NCI-H1417 treated with DMSO at 0.1 percent for 48 hours (cell line): ENCODE measurements at regions not wholly inside any gene's neighbourhood (a gene's known extent, or its start where the extent isn't known, plus 50 kb on each side); places are given as distances from the start of the nearest gene placed in this dataset.
A peak's percentile ranks its signal among the peaks of the same experiment; 100 is the strongest.

ENCODE experiments used
- DNase-seq: peaks from one replicate; lab custom pipeline; 2025; lab: John Stamatoyannopoulos, UW

DNA sequence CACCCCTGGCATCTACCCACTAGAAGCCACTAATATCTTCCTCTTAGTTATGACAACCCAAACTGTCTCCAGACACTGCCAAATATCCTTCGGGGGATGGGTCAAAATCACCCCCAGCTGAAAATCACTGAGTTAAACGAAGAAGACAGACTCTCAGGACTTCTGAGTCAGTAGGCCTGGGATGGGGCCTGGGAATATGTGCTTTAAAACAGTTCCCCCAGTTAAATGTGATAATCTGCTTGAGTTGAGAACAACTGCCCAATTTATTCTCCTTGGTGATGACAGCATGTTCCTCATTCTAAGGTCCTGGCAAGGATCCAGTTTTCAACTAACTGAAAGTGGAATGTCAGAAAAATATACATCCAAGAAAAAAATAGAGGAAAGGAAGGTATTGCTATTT lies 52.4 kb downstream of the CBLL2 start:
- no peak for DNase-seq

DNA sequence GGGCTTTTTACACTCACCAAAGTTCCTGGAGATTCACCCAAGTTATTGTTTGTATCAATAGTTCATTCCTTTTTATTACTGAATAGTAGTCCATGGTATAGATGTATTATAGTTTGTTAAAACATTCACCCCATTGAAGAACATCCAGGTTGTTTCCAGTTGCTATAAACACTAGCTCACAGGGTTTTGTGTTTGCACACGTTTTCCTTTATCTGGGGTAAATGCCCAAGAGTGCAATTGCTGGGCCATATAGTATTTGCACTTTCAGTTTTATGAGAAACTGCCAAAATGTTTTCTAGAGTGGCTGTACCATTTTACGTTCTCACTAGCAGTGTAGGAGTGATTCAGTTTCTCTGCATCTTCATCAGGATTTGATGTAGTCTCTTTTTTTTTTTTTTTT lies 57.1 kb downstream of the CBLL2 start:
- DNase-seq, result no peak

DNA sequence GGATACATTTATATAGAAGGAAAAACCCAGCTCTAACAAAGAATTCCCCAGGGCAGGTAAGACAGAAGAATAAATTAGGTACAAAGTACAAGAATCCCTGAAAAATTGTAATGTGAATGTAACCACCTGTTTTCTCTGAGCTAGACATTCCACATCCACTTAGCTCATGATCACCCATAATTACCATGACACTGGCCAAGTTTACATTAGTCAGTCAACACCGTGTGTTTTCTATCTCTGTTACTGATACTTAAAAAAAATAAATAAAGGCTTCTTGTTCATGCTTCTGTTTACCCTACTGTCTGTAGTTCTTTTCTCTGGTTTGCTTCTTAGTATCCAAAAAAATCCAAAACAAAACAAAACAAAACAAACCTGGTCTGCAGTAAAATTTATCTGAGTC lies 66.0 kb downstream of the CBLL2 start:
- DNase-seq, result no peak

DNA sequence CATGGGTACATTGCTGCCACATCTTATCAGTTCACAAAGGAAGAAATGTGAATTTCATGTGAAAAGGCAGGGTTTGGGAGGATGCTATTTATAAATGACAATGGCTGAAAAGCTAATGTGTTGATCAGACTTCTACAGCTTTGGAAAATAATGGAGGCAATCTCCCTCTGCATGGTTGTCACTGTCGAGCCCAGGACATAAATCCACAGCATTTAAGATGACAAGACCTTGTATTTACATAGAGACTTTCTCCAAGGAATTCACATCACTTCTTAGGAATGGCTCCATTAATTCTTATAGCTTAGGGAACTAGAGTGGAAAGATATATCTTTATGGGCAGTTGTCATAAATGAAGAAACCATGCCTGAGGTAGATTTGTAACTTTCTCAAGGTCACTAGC lies 66.7 kb downstream of the CBLL2 start:
- DNase-seq, result no peak

DNA sequence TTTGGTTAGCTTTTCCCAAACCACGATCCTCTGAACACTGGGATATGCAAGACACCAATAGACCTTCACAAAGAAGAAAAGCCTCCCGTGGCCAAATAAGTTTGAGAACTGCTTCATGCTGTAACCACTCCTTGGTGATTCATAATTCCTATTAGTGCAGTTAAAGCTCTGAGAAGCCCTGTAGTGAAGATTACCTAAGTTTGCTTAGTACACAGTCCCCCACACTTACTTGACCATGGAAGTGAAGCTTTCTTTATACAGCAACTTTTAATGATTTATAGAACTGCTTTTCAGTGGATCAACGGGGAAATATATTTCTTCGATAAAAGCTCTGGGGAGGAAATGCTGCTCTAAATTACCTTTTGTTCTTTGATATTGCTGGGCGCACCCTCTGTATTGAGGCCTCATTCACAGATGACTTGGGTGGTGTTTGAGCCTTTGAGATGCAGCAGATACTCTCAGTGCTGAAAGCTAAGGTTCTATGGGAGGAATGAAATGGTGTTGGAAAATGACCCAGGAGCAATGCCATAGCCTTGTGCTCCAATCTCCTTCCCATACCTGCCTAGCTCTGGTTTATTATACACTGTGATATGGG lies 67.4 kb downstream of the CBLL2 start:
- no peak for DNase-seq

DNA sequence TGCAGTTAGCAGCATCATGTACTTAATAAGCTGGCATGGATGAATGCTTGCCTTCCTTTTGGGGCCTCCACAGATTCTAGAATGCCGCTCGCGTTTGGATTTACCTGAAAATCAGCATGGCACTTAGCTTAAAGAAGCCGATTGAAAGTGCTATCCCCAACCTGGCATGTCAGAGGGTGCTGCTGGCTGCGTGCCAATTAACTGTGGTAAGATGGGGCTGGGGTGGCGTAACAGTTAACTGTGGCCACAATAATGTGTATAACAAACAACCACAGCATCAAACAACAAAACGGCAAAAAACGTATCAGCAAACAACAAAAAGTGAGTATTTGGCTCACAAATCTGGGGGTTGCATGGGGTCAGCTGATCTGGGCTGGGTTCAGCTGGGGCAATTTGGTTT lies 70.5 kb downstream of the CBLL2 start:
- no peak for DNase-seq

DNA sequence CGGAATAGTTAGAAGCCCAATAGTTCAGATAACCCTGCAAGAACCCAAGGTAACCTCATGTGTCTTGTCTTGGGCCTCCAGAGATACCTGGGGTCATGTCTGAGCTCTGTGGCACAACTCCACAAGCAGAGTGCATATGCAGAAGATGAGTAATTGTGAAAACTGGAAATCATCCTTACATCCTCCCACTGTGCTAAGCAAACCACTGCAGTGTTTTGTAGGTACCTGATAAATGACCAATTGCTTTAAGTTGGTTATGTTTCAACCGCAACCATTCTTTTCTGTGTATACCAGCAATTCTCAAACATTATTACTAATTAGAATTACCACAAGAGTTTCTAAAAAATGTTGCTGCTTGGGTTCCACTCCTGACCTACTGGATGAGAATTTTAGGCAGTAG lies 73.2 kb downstream of the CBLL2 start:
- DNase-seq, result no peak

DNA sequence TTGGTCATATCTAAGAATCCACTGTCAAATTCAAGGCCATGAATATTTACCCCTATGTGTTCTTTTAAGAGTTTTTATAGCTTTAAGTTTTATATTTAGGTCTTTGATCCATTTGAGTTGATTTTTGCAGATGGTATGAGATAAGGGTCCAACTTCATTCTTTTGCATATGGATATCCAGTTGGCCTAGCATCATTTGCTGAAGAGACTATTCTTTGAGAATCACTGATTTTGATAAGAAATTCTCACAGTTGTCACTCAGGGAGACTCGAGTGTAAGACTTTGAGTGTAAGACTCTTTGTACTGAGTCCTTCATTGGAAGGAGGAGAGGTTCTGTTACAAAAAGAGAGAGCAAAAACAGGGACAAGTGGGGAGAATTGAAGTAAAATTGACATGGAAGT lies 74.8 kb downstream of the CBLL2 start:
- no peak for DNase-seq

DNA sequence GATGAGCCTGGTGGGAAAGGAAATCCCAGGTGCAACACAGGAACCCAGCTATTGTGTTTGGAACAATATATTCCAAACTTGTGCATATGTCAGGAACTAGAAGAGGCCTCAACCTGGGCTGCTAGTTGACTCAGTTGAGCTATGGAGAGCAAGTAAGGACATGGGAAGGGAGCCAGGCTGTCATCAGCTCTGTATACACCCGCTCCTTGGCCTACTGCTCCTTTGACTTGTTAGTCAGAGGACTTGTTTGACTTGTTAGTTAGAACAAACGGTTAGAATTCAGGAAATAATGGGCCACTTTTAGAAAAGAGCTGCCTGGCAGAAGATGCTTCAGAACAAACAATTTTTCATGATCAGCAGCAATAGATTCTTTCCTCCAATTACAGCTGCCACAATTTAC lies 76.4 kb downstream of the CBLL2 start:
- DNase-seq, result no peak

DNA sequence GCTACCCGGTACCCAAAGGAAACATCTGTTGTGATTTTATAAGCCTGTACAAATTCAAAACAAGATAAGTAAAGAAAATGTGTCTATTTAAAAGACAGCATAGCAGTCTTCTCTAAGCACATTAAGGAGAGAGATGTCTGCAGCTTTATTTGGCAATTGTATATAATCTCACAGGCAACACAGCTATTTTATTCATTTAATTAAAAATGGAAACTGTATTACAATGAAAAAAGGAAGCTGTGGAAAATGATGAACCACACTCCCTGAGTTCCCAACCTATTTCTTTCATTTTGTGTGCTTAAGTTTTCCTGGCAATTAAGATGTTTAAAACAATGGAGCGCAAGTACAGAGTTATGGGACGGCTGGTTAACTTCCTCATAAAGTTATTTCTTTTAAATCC lies 78.4 kb downstream of the CBLL2 start:
- no peak for DNase-seq

DNA sequence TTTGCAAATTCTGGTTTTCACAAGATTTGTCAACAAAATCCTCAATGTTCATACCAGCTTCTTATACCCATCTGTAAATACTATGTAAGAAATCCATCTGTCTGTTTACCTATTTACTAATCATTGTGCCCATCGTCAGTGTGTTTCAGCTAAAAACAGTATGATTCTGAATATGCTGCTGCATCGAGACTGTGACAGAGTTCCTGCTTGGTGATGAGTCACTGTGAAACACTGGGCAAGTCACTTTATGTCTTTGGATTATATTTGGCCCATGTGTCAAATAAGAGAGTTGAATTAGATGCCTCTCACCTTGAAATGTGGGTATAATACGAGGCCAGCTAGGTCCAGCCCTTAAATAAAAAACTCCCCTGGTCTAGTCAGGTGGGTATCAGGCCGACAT lies 79.3 kb downstream of the CBLL2 start:
- no peak for DNase-seq

DNA sequence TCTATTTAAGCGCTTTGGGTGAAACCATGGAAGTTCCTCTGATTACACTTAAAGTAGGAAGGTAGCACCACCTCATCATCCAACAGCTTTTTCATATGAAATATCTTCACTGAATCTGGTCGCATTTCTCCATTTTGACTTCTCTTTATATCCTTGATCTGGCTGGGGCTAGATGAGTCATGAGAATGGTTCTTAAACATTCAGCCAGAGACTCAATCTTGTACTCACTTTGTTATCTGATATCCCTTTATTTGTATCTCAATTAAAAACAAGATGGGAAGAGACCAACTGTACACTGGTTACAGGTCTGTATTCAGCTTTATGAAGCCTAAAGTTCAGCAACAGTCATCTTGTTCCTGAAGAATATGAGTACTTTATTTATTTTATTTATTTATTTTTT lies 84.9 kb downstream of the CBLL2 start:
- DNase-seq, result no peak

DNA sequence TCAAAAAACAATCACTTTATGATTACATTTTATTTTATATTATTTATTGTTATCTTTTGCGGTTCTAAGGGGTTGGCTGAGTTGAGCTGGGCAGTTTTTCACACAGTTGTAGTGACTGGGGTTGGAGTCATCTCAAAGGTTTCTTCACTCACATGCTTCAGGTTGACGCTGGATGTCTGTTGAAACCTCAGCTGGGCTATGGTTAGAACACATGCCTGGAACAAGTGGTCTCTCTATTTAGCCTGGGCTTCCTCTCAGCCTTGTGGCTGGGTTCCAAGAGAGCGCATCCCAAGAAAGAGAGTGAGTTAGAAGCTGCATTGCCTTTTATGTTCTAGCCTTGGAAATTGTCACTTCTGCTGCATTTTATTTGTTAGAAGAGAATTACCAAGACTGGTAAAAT lies 87.4 kb downstream of the CBLL2 start:
- DNase-seq, result no peak

DNA sequence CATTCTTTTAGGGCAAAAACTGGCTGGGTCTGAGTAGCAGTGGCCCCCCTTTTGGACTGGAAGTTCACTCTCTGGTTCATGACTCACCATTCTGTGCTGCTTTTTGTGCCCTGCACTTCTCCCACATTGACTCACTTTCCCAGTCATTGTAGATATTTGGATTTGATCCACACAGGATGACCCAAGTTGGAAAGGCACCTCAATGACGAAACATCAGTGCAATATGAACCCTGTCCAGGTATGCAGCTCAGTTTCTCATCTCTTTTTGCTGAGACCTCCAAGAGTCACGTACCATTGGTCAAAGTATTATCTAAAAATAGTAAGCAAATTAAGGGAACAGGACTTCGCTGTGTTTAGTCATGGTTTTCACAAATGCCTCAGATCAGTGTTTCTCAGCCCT lies 92.7 kb downstream of the CBLL2 start:
- no peak for DNase-seq

DNA sequence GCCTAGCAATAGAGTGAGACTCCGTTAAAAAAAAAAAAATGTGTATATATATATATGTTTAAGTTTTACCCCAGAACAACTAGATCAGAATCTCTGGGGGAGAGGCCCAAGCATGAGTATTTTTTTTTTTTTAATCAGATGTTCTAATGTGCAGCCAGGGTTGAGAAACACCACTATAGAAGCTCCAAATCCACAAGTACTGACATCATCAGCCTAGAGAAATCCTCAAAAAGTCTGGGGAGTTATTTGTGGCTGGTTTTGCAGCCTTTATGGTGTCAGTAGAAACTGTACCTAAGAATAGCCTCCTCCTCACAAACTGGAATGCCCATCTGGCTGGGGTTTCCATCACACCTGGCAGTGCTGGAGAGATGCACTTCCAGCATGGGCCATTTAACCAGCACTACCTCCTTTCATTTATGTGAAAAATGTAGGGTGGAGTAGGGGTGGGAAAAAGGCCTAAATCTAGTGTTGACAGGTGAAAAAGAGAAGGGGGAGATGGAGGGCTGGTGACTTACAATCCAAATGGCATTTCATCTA lies 93.5 kb downstream of the CBLL2 start:
- DNase-seq, result no peak

DNA sequence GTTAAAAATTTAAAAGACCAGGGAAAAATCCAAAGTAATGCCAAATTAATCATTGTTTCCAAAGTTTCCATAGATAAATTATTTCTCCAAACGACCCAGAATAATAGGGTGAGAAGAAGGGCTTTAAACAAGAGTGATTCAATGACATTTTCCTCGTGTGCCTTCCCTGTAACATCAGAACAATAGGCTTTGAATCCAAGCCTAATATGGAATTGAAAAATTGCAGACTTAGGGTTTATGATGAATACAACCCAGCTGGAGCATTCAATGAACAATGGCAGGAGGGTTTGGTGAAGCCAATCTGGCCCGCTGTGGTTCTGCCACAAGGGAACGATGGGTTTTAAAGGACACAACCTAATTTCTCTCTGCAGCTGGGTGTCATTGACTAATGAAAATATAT lies 94.2 kb downstream of the CBLL2 start:
- no peak for DNase-seq

DNA sequence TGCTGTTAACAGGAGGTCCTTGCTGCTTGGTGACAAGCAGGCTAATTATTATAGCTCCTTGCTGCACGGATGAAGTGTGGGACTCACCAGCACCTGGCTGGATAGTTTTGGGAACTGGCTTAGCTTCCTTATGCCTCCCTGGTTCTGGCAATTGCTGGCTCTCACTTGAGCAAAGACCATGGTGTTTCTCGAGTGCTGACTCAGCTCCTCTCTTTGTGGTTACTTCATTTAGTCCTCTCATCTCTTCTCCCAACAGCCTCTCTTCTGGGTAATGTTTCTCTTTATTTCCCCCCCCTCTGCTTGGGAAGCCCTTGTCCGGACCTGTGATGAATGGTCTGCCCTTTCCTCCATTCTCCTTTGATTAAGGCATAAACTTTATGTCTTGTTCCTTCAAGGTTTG lies 100.4 kb downstream of the CBLL2 start:
- no peak for DNase-seq

DNA sequence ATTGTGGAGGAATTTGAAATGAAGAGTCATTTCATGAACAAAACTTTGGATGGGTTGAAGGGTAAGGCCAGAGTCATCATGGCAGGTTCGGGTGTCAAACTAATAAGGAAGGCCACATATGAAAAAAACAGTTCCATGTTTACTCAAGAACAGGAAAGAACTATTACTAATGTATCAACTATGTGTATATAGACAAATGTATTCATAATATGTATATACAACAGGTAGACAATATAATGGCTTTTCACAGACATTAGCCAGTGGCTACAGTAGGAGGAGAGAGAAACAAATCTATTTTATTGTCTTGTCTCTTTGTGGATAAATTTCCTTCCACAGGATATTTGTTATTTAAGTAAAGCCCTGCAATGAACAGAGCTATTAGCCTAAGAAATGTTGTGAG lies 101.1 kb downstream of the CBLL2 start:
- DNase-seq, result no peak

DNA sequence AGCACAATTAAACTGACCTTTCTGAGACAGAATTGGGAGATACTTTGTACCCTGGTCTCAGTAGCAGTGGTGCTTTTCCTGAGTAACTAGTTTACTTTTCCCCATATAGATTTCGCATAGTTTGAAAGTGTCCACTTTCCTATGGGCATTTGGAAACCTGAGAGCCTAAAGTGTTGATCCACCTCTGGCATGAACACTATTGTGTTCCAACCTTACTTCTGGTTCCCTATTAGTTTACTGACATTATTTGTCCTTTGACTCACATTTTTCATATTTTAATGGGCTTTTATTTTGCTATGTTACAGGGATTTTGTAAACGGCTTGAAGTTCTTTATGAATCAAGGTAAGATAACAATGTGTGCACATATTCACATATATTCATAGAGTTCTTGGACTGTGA lies 103.7 kb downstream of the CBLL2 start:
- DNase-seq, result no peak

DNA sequence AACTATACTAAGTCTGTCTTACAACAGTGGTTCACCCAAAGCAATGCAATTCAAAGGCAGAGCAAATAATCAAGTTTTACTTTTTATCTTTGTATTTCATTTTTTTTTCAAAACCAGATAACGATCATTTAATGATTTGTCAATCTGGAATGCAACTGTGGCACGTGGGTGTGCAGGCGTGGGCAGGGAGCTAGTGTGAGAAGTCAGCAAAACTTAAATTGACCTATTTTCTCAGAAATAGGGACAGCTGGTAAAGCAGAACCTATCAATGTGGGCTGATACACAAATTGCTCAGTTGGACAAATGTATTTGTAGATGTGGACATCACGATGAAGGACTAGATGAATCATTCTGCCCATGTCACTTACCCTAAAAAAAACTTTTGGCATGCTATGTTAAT lies 105.6 kb downstream of the CBLL2 start:
- no peak for DNase-seq

DNA sequence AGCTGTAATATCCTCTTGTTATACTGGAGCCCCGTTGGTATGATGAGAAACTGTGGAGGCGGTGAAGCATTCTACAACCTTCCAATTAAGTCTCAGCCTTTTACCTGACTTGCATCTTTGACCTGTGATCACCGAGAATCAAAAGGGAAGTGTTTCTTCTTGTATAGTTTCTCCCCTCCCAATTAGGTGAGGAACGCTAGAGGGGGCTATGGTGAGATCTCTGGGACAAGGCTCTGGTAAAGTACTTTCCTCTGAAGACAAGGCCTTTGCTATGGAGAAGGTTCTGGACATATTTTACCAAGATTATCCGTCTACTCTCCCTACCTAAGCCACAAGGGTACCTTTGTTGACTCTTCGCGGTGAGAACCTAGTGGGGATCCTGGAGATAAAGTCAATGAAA lies 111.3 kb downstream of the CBLL2 start:
- DNase-seq, result no peak

DNA sequence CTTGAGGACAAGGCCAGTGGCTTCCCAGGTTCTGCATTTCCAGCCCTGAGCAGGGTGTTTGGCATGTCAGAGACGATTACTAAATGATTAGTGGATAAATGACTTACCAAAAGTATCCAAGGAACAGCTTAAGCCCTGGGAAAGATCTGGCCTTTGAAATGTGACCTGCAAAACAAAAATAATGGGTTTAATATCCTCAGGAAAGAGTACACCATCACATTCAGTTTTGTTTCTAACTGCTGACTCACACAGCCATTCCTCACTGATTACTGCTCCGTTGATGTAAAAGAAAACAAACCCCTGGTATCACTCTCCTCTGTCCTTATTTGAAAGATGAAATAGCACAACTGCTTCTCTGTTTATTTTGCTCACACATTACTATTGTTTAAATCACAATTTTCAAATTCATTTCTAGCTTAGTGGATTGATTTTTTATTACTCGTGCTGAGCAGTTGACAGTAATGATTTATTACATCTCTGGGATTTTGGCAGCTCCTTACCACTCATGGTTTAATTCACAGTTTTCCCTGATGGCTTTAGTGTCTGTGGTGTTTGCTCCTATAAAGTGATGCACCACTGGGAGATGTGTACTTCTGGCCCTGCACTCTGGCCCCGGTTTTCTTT lies 117.0 kb downstream of the CBLL2 start:
- DNase-seq, result peak; percentile 35

DNA sequence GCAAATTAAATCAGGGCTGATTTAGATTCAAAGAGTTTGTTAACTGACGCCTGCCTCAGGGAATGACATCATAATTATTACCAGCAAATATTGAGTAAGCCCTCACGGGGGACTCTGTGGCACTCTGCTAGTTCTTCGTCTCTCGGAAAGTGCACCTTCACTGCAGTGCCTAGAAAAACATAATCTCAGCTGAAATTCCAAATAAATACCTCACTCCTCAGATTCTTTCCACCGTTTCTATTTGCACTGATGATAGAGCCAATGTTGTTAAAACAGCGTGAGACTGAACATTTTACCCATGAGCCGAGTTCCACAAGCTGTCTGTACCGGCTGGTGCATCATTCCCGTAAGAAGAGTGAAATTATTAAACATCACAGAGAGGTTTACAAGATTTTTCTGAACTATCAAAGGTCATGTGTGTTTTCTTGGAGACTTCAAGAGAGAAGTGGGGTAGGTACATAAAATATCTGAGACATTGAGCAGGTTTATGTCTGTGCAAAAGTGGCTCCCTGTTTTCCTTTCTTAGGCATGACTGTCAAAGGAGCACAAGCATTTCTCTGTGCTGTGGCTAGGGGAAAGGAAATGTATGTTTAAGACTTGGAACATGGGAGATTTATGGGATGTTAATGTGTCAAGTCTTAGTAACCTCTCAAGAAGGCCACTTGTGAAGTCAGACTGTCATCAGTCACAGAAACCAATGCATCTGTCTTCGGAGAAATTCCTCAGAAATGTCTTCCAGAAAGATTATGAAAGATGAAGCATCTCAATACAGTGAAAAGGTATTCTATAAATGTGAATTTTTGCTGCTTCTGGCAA lies 119.6 kb downstream of the CBLL2 start:
- DNase-seq, result no peak
